Right hindlimb (tissue), 1 donor: ENCODE measurements at regions not wholly inside any gene's neighbourhood (a gene's known extent, or its start where the extent isn't known, plus 50 kb on each side); places are given as distances from the start of the nearest gene placed in this dataset.
"Not testable (repeated sequence)": the region's sequence is repeated elsewhere in the genome, so short reads cannot be mapped to it uniquely, and the experiment has no call there.

Source experiments
- DNase-seq: peaks from one replicate; pipeline ENCODE4 v3.0.0-alpha.2; 2018

DNA sequence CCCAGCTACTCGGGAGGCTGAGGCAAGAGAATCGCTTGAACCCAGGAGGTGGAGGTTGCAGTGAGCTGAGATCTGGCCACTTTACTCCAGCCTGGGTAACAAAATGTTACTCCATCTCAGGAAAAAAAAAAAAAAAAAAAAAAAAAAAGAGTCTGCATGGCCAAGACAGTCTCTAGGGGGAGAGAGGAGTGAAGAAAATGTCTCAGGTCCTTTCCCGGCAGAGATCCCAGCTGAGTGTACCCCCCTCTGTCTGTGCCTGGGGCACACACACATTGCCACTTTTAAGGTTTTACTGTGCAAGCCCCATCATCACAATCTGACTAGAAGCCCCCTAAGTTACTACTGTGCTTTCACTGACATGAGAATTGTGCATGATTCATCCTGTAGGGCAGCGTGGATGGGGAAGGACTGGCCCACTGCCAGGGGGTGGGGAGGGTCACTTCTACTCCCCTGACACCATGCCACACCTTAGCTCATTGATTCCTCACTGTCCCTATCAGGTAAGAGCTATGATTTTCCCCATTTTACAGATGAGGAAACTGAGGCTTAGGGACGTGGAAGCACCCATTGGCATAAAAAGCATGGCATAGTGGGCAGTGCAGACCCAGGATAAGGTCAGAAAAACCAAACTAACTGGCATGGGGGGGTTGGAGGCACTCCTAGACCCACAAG is 102.3 kb upstream of the LARP1 start:
- DNase-seq, result no peak

DNA sequence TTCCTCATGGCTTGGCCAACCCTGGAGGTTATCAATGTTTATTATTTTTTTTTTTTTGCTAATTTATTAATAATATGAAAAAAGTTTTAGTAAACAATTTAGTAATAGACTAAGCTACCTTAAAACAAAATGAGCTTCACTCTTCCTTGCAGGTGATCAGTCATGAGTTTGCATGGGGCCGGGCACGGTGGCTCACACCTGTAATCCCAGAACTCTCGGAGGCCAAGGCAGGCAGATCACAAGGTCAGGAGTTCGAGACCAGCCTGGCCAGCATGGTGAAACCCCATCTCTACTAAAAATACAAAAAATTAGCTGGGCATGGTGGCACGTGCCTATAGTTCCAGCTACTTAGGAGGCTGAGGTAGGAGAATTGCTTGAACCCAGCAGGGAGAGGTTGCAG is 103.4 kb upstream of the LARP1 start:
- DNase-seq, result not testable (repeated sequence)

DNA sequence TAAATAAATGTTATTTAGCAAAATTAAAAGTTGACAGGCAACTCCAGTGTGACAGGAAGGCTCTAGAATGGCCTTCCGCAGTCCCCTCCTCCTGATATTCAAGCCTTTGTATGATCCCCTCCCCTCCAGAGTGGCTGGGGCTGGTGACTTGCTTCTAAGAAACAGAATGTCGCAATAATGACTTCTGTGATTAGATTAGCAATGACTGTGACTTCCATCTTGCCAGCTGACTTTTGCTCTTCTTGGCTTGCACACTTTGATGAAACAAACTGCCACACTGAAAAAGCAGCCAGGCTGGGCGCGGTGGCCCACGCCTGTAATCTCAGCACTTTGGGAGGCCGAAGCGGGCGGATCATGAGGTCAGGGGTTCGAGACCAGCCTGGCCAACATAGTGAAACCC is 106.5 kb upstream of the LARP1 start:
- DNase-seq, result no peak

DNA sequence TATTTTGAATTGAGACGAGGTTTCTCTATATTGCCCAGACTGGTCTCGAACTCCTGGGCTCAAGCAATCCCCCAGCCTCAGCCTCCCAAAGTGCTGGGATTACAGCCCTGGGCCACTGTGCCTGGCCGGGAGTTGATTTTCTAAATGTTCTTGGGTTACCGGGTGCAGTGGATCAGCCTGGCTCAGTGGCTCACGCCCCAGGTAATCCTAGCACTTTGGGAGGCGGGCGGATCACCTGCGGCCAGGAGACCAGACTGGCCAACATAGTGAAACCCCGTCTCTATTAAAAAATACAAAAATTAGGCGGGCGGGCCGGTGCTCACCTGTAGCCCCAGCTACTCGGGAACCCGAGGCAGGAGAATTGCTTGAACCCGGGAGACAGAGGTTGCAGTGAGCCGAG is 106.9 kb upstream of the LARP1 start:
- DNase-seq, result no peak

DNA sequence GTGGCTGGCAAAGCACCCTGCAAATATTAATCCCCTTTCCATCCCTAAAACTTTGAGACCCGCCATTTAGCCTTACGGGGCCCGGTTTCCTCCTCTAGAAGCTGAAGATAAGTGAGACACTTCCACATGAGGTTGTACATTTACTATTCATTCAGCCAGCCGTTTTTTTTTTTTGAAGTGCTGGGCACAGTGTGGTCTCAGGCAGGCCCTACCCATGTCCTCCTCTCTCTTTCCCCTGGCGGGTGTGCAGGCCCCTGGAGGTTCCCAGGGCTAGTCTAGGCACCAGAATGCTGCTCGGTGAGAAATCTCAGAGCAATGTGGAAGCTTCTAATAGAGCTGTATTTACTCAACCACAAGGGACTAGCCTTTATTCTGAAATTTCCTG is 107.4 kb upstream of the LARP1 start:
- no peak for DNase-seq

DNA sequence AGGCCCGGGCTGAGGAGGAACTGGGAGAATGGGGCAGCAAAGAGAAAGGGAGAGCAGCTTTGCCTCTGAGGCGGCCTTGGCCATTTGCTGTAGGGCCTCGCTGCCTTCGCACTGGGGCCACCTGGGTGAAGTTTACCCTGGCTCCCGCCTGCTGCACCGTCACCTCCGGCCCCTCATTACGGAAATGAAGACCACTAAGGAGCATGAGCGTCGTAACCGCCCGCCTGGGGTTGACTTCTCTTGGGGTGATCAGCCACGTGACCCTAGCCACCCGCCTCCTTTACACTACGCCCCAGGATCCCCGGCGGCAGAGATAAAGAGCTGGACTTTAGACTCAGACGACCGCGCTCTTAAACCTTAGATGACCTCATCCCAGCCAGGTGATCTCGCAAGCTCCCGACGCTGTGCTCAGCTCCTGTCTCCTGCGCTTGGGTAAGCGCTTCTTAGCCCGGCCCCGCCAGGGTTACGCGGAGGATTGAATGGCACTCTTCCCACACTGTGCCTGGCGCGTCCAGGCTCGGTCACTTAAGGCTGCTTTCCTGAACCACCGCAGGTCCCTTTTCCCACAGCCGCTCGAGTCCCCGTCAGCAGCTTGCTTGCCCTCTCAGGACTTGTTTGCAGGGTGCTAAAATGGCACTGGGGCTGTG is 107.9 kb upstream of the LARP1 start:
- no peak for DNase-seq

DNA sequence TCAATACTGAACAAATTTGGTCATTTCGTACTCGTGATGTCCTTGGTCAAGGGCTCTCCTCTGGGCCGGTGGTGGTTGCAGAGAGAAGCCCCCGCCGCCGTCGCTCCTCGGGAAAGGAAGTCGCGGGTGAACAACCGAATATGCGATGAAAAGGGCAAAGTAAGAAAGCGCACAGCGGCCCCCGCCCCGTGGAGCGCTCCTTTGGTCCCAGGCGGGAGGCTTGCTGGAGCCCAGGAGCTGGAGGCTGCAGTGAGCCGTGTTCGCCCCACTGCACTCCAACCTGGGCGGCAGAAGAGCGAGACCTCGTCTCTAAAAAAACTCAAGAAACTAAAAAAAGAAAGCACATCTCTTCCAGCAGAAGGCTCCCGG is 108.4 kb upstream of the LARP1 start:
- DNase-seq, result no peak

DNA sequence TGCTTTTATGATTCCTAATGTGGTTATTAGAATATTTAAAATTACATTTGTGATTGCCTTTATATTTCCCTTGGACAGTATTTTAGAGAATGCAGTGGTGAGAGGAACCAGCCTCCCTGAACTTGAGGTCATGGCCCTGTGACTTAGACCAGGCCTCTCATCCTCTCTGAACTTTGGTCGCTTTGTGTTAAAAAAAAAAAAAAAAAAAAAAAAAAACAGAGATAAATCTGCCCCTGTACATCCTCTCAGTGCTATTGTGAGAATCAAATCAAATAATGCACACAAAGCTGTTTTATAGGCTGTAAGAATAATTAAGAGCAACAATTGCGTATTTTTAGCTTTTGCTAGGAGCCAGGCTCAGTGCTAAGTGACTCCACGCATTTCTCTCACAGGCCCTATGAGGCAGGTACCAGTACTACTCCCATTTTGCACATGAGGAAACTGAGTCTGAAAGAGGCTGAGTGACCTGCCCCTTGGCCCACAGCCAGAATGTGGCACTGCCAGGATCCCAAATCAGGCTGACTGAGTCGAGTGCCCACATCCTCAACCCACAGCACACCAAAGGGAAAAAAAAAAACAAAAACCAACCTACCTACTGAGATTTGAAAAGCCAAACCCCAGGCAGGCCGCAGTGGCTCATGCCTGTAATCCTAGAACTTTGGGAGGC is 110.3 kb upstream of the LARP1 start:
- no peak for DNase-seq

DNA sequence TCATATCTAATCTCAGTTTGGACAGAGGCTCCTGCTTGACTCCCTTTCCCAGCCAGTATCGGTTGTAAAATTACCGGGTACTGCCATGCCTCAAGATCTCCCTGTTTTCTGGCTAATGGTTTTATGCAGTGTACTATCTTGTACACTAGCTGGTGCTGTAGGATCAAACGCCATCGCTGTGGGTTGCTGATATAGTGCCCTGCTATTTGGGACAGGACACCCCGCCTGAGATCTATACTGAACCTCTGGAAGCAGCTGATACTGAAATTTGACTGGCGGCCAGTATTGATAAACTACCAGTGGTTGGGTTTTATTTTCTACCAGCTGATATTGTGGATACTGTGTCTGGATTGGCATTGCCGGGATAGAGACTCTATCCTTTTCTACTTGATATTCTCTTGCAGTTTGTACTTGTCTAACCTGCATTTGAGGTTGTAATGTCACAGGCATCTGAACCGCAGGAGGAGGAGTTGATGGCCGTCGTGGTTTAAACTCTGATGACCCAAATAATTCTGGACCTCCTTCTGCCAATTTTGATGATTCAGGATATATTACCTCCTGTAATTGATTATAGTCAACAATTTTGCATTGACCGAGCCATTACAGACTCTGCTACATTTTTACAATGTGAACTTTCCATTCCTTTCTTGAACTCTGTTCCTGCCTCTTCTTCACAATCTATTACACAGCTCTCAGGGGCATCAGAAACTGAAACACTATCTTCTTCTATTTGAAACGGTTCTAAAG is 112.5 kb upstream of the LARP1 start:
- no peak for DNase-seq

DNA sequence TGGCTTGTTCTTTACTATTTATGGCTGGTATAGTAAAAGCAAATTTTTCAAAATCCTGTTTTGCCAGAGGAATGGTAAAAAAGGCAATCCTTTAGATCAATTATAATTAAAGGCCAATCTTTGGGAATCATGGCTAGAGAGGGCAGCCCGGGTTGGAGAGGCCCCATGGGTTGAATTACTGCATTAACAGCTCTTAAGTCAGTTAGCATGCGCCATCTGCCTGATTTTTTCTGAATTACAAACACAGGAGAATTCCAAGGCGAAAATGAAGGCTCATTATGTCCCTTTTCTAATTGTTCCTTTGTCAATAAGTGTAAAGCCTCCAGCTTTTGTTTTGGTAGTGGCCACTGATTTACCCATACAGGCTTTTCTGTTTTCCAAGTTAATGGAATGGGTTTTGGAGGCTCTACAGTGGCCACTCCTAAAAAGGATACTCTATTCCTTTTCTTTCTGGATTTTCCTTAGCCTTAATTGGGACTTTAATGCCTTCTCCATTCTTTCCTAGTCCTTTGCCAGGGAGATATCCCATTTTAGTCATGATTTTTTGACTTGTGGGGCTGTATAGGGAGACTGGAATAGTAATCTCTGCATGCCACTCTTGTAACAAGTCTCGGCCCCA is 114.9 kb upstream of the LARP1 start:
- DNase-seq, result not testable (repeated sequence)

DNA sequence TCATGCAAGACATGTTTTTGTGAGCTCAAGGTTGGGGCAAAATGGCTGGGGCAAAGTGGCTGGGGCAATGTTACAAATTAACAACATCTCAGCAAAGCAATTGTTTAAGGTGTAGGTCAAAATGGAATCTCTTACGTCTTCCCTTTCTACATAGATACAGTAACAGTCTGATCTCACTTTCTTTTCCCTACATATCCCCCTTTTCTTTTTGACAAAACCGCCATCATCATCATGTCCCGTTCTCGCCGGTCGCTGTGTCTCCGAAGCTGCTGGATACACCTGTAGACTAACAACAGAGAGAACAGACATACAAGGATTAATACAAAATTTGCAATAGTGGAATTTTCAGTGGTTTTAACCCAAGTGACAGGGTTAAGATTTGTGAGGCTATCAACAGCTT is 118.4 kb upstream of the LARP1 start:
- DNase-seq, result not testable (repeated sequence)

DNA sequence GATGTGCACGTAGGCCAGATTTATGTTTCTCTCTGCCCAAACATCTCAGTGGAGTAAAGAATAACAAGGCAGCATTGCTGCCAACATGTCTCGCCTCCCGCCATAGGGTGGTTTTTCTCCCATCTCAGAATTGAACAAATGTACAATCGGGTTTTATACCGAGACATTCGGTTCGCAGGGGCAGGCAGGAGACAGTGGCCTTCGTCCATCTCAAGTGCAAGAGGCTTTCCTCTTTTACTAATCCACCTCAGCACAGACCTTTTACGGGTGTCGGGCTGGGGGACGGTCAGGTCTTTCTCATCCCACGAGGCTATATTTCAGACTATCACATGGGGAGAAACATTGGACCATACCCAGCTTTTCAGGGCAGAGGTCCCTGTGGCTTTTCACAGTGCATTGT is 118.9 kb upstream of the LARP1 start:
- not testable (repeated sequence) for DNase-seq

DNA sequence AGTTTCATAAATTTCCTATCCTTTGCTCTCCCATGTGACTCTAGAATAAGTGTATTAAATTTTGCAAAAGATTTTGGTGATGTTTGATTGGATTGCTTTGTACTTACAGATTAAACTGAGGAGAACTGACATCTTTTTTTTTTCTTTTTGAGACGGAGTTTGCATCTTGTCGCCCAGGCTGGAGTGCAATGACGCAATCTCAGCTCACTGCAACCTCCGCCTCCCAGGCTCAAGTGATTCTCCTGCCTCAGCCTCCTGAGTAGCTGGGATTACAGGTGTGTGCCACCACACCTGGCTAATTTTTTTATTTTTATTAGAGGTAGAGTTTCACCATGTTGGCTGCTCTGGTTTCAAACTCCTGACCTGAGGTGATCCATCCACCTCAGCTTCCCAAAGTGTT is 121.4 kb upstream of the LARP1 start:
- not testable (repeated sequence) for DNase-seq

DNA sequence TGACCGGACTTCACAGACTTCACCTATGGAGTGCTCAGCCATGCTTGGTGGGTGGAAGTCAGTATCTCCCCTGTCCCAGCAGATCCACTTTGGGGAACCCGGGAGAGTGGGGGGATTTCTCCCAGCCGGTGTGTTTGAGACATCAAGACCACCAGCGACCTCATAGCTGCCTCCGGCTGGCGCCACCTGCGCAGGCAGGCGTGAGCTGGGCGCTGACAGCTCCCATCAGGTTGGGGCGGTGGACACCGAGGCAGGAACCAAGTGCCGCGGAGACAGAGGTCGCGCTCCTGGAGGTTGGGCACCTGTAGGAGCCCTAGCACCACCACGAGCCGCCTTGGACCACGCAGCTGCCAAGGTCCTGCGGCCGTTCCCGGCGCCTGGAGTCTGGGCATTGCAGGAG is 124.0 kb upstream of the LARP1 start:
- DNase-seq, result no peak

DNA sequence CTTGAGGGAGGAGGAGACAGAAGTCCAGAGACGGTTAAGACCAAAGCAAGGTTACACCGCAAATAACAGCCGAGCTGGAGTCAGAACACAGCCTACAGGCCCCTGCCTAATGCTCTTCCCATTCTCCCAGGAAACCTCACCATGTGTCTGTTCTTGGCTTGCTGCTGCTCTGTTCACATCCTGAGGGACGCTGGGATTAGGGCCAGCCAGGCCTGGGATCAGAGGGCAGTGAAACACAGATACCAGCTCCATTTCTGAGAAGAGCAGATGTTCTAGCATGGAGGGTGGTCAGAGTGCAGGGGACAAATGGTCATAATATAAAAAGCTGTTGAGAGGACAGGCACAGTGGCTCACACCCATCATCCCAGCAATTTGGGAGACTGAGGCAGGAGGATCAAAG is 124.8 kb upstream of the LARP1 start:
- DNase-seq, result no peak

DNA sequence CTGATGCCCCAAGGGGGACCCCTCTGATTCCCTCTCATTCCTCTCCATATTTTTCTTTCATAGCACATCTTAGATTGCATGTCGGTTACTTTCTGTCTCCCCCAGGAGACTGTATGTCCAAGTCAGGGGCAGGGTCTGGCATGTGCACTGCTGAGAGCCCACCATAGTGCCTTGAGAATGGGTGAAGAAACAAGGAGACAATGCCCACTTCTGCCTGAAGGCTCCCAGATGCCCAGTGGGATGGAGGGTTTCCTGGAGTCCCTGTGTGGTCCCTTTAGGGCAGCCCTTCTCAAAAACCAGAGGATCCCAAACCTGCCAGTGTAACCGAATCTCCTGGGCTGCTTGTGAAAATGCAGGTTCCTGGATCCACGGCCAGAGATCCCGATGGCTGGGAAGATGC is 126.5 kb upstream of the LARP1 start:
- no peak for DNase-seq

DNA sequence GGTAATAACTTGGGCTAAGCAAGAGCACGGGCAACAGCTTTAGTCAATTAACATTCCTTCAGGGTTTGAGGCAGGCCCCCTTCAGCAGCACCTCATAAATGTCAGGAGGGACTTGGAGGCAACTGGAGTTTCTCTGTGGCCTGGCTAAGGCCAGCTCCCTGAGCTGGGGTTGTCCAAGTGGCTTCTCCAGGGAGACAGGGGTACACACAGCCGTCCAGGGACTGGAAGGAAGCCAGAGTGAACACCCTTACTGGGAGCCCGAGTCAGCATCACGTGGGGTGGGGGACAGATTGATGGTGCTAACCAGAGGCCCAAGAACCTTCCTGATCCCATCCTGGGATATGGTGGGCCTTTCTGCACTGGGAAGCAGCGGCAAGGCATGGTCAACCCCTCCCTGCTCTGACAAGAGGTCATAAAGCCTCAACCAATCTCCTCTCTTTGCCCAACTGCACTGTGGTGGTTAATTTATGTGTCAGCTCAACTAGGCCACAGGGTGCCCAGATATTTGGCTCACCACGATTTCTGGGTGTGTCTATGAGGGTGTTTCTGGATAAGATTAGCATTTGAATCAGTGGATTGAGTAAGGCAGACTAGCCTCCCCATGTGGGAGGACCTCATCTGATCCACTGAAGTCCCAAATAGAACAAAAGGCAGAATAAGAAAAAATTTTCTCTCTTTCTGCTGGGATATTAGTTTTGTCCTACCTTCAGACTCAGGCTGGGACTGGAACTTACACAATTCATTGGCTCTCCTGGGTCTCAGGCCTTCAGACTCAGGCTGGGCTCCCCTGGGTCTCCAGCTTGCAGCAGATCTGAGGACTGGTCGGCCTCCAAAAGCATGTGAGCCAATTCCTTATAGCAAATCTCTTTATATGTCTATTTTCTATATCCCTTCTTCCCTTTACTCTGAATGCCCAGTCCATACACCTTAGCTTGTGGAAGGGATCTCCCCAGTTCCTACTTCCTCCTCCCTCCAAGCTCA is 127.2 kb upstream of the LARP1 start:
- DNase-seq, result no peak

DNA sequence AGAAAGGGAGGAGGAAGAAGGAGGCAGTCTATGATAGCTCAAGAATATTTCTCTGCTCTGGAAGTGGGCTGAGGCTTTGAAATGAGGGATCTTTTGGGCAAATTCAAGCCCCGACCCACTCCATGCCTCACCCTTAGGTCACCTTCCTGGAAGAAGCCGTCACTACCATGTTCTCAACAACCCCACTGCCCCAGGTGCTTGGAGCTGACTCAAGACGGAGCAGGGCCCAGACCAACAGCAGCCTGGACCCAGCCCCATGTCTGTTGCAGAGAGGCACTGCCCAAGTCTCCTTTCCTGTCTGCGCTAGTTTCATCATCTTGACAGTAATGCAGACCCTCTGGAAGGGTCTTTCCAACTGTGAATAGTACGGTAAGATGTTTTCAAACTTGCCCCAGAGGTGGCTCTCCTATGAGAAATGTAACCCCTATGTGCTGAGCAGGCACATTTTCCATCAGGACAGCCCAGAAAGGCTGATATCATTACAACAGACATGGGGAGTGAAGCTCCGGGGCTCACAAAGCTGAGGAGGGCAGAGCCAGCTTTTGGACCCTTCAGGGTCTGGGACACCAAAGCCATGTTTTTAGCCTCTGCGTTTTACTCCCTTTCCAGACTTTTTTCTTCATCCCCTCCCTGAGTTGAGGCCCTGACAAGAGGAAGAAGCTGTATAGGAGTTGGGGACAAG is 128.2 kb upstream of the LARP1 start:
- no peak for DNase-seq

DNA sequence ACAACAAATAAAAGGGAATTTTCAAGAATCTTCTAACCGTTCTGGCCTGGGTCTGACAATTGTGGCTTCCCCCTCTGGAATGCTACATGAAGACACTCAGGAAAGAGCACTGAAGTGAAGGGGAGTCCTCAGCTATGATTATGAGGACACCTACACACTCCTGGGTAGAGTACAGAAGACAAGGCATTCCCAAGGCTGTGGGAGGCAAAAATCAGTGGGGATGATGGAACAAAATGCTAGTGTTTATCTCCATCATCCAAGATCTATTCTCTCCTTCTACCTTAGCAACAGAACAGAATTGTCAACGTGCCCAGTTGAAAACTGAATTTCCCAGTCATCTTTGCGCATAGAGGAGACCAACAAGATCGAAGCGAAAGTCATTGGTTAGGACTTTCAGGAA is 130.1 kb upstream of the LARP1 start:
- no peak for DNase-seq

DNA sequence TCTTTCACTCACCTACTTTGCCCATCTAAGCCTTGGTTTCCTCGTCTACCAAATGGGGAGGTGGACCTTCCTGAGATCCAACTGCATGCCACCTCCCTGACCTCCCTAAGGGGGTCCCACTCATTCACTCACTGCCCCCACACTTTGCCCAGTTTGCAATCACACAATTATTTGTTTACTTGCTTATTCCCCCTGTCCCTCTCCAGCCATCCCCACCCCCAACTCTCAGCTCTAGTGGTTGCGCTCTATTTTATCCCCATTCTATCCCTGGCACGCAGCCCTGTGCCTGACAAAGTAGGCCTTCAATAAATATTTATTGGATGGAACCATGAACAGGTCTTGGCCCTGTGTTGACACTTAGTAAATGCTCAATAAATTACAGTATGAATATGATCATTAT is 130.8 kb upstream of the LARP1 start:
- DNase-seq, result no peak

DNA sequence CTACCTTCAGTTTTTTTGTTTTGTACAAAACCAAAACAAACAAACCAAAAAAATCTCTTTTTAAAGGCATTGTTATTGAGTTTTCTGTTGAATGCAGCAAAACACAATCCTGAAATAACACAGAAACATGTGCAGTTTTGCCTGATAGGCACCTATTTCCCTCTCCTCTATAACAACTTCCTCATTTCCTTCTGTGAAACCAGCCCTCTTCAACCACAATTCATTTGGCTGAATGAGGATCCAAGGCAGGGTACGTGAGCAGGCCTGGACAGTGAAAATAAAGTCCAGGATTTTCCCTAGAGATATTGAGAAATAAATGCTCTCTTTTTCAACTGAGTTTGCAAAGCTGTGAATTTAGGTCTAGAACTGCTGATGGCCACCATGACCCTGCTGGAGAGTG is 134.8 kb upstream of the LARP1 start:
- no peak for DNase-seq

DNA sequence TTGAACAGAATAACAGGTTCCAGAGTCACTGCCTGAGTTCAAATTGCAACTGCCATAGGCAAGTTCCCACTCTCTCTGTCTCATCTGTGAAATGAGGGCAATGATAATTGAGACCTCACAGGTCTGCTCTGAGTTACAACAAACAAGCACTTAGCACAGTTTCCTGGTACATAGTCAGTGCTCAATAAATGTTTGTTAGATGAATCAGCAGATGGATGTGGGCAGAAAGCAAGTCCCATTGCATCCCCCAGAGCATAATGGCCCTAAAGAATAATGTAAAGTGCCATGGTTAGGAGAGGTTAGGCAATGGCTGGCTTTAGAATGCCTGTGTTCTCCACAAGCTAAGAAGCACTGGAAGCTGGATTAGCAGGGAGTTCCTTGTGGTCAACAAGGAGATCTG is 136.5 kb upstream of the LARP1 start:
- DNase-seq, result no peak
